Trophoblast cell (in vitro differentiated cells and primary cell): ENCODE measurements at regions not wholly inside any gene's neighbourhood (a gene's known extent, or its start where the extent isn't known, plus 50 kb on each side); places are given as distances from the start of the nearest gene placed in this dataset.

Experiments
- DNase-seq, 2 donors: peaks; one replicate each; pipeline ENCODE4 v3.0.0-alpha.2; 2016
- H2AFZ ChIP-seq: 2 replicates; pipeline ENCODE4 v1.6.1; 2013; ENCODE audit warnings: low read length, moderate library complexity, mild to moderate bottlenecking; ENCODE audit not compliant: insufficient read depth, poor library complexity
- H2AK5ac ChIP-seq: 2 replicates; pipeline ENCODE4 v1.6.1; 2013; ENCODE audit warnings: mild to moderate bottlenecking, low read length
- H2BK120ac ChIP-seq: 2 replicates; pipeline ENCODE4 v1.6.1; 2013; ENCODE audit warnings: low read length, mild to moderate bottlenecking, moderate library complexity; ENCODE audit not compliant: insufficient read depth, poor library complexity
- H2BK12ac ChIP-seq: 2 replicates; pipeline ENCODE4 v1.6.1; 2013; ENCODE audit warnings: mild to moderate bottlenecking, low read length, moderate library complexity
- H2BK5ac ChIP-seq: 2 replicates; pipeline ENCODE4 v1.6.1; 2013; ENCODE audit warnings: low read length, low read depth, moderate library complexity, mild to moderate bottlenecking; ENCODE audit not compliant: poor library complexity
- H3K14ac ChIP-seq: 2 replicates; pipeline ENCODE4 v1.6.1; 2013; ENCODE audit warnings: mild to moderate bottlenecking, low read length
- H3K18ac ChIP-seq: 2 replicates; pipeline ENCODE4 v1.6.1; 2013; ENCODE audit warnings: mild to moderate bottlenecking, low read length
- H3K23ac ChIP-seq: 2 replicates; pipeline ENCODE4 v1.6.1; 2013; ENCODE audit warnings: low read length
- H3K27ac ChIP-seq: 2 replicates; pipeline ENCODE4 v1.5.1; 2013; ENCODE audit warnings: low read depth, mild to moderate bottlenecking, inconsistent platforms, low read length, moderate library complexity
- H3K27me3 ChIP-seq: 2 replicates; pipeline ENCODE4 v1.6.1; 2013; ENCODE audit warnings: inconsistent platforms, mild to moderate bottlenecking, low read length, moderate library complexity; ENCODE audit not compliant: insufficient read depth
- H3K36me3 ChIP-seq, 2 experiments: 1 replicate in 1 of 2; 2 replicates in 1 of 2; pipeline ENCODE4 v1.6.1; 2013; ENCODE audit warnings: low read length in 2 of 2, mild to moderate bottlenecking in 2 of 2, moderate library complexity in 1 of 2; ENCODE audit not compliant: insufficient read depth in 2 of 2, control insufficient read depth in 1 of 2
- H3K4ac ChIP-seq: 2 replicates; pipeline ENCODE4 v1.6.1; 2013; ENCODE audit warnings: low read depth, mild to moderate bottlenecking, low read length, moderate library complexity
- H3K4me1 ChIP-seq, 2 experiments: 1 replicate in 1 of 2; 2 replicates in 1 of 2; pipeline ENCODE4 v1.6.1; 2013; ENCODE audit warnings: low read length in 2 of 2, mild to moderate bottlenecking in 2 of 2, moderate library complexity in 1 of 2; ENCODE audit not compliant: insufficient read depth in 2 of 2, control insufficient read depth in 1 of 2
- H3K4me2 ChIP-seq: 2 replicates; pipeline ENCODE4 v1.6.1; 2013; ENCODE audit warnings: inconsistent platforms, mild to moderate bottlenecking, low read length, moderate library complexity
- H3K4me3 ChIP-seq: 2 replicates; pipeline ENCODE4 v1.5.1; 2013; ENCODE audit warnings: mild to moderate bottlenecking, low read depth, low read length, inconsistent platforms
- H3K79me1 ChIP-seq: one replicate; pipeline ENCODE4 v1.6.1; 2013; ENCODE audit warnings: low read length
- H3K79me2 ChIP-seq: 2 replicates; pipeline ENCODE4 v1.6.1; 2013; ENCODE audit warnings: low read length, mild to moderate bottlenecking; ENCODE audit not compliant: control insufficient read depth, insufficient read depth, poor library complexity
- H3K9ac ChIP-seq: 2 replicates; pipeline ENCODE4 v1.6.1; 2013; ENCODE audit warnings: mild to moderate bottlenecking, low read length
- H3K9me3 ChIP-seq: 2 replicates; pipeline ENCODE4 v1.6.1; 2013; ENCODE audit warnings: low read depth, mild to moderate bottlenecking, control low read depth, inconsistent platforms, low read length; ENCODE audit not compliant: insufficient read depth
- H4K12ac ChIP-seq: 2 replicates; pipeline ENCODE4 v1.6.1; 2013; ENCODE audit warnings: low read depth, mild to moderate bottlenecking, low read length, moderate library complexity
- H4K8ac ChIP-seq: 2 replicates; pipeline ENCODE4 v1.6.1; 2013; ENCODE audit warnings: low read depth, mild to moderate bottlenecking, low read length, moderate library complexity
- H4K91ac ChIP-seq: one replicate; pipeline ENCODE4 v1.6.1; 2013; ENCODE audit warnings: low read depth, mild to moderate bottlenecking, low read length, moderate library complexity
- WGBS: extraction: QIAGEN DNeasy Blood & Tissue Kit; methylation state at CpG from one replicate; pipeline ENCODE4 v1.1.7; 2013; ENCODE audit warnings: missing lambda C conversion rate; ENCODE audit not compliant: insufficient read length, insufficient coverage; ENCODE audit errors: extremely low coverage; 5-methylcytosine and 5-hydroxymethylcytosine counted together

DNA sequence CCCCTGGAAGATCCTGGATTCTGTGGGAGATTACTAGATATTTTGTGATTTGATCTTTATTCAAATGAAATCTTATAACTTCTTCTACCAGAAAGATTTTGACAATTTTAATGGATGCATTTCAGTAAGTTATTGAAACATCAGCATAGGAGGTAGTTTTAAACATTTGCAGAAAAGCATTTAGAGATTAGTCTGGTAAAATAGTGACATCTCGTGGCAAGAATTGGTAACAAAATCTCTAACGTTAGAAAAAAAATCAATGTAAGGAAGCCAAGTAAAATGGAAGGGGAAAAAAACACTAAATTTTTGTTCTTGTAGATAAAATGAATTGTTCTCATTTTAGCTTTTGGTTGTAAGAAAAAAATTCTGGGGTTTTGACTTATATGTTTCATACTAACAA, 73.3 kb downstream of the TASL start:
- H3K9me3 ChIP-seq: no peaks in the 10 kb centered on the region
- H3K4ac ChIP-seq: no peak overlapping the region
- no peak overlapping the region for H4K91ac ChIP-seq
- no peak overlapping the region for H3K23ac ChIP-seq
- no peak overlapping the region for H2BK12ac ChIP-seq
- no peak overlapping the region for H4K8ac ChIP-seq
- no peak overlapping the region for H3K4me2 ChIP-seq
- H2AFZ ChIP-seq: no peak overlapping the region
- no peak overlapping the region for H3K14ac ChIP-seq
- H3K79me1 ChIP-seq: no peaks in the 10 kb centered on the region
- H3K4me3 ChIP-seq: no peak overlapping the region
- no peak overlapping the region for H2AK5ac ChIP-seq
- H3K18ac ChIP-seq: no peak overlapping the region
- H3K4me1 ChIP-seq: no peaks in the 10 kb centered on the region
- no peak overlapping the region for H2BK5ac ChIP-seq
- H2BK120ac ChIP-seq: no peak overlapping the region
- no peaks in the 10 kb centered on the region for H3K27me3 ChIP-seq
- no peaks in the 10 kb centered on the region for H3K79me2 ChIP-seq
- H4K12ac ChIP-seq: no peak overlapping the region
- no peak overlapping the region for H3K9ac ChIP-seq
- H3K36me3 ChIP-seq: no peaks in the 10 kb centered on the region
- DNase-seq: peak in 1 of 2 donors; percentile 72
- no CpG with 5 or more reads among the region's 2 CpGs for WGBS
- H3K27ac ChIP-seq: no peak overlapping the region

DNA sequence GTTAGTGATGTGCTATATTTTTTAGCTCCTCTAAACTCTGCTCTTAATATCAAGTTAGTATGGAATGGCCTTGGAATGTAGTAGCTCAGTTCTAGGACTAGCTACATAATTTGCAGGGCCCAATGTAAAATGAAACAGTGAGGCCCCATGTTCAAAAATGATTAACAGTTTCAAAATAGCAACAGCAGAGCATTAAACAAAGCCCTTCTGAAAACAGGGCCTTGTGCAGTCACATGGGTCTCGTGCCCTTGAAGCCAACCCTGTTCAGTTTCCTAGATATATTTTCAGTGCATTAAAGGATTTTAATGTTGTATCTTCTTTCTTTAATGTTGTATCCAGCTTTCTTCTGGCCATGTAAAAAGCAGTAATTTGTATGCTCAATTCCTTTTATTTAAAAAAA, 82.1 kb downstream of the TASL start:
- Histone ChIP-seq H2BK12ac (no peak overlapping the region), H3K27ac (no peak overlapping the region), H4K12ac (no peak overlapping the region), H2BK120ac (no peak overlapping the region), H3K4me1 (no peaks in the 10 kb centered on the region), H3K79me2 (no peaks in the 10 kb centered on the region), H3K9ac (no peak overlapping the region), H3K23ac (no peak overlapping the region), H3K18ac (no peak overlapping the region), H2AFZ (no peak overlapping the region), H3K4me2 (no peak overlapping the region), H3K79me1 (no peaks in the 10 kb centered on the region), H2AK5ac (no peak overlapping the region), H3K4me3 (no peak overlapping the region), H3K9me3 (no peaks in the 10 kb centered on the region), H3K14ac (no peak overlapping the region), H2BK5ac (no peak overlapping the region), H3K27me3 (no peaks in the 10 kb centered on the region), H4K8ac (no peak overlapping the region), H4K91ac (no peak overlapping the region), H3K36me3 (no peaks in the 10 kb centered on the region), H3K4ac (no peak overlapping the region)
- DNase-seq: no peak
- WGBS: no CpG with 5 or more reads among the region's 1 CpG

DNA sequence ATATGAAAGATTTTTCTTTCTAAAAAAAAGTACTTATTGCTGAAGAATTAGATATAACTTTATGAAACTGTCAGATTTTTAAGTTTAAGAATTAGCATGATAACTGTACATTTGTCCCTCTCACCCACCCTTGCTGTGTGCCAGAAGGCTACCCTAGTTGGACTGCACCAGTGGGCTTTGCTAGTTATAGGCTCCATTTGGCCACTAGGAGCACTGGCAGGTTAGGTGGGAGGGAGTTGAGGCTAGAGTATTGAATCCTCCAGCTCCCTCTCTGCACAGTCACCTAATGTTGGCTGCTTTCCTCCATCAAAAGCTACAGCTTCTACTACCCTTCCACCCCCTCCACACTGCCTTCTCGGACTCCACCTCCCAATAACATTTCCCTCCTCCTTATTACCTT, 84.2 kb downstream of the TASL start:
- Histone ChIP-seq H3K36me3 (no peaks in the 10 kb centered on the region), H3K4ac (no peak overlapping the region), H3K18ac (no peak overlapping the region), H3K79me1 (no peaks in the 10 kb centered on the region), H3K9me3 (no peaks in the 10 kb centered on the region), H3K79me2 (no peaks in the 10 kb centered on the region), H4K12ac (no peak overlapping the region), H2BK120ac (no peak overlapping the region), H2AFZ (no peak overlapping the region), H3K27ac (no peak overlapping the region), H2AK5ac (no peak overlapping the region), H3K14ac (no peak overlapping the region), H2BK5ac (no peak overlapping the region), H4K91ac (no peak overlapping the region), H4K8ac (no peak overlapping the region), H3K27me3 (no peaks in the 10 kb centered on the region), H3K4me1 (no peaks in the 10 kb centered on the region), H2BK12ac (no peak overlapping the region), H3K4me2 (no peak overlapping the region), H3K9ac (no peak overlapping the region), H3K23ac (no peak overlapping the region), H3K4me3 (no peak overlapping the region)
- no peak for DNase-seq
- no CpG with 5 or more reads among the region's 1 CpG for WGBS

DNA sequence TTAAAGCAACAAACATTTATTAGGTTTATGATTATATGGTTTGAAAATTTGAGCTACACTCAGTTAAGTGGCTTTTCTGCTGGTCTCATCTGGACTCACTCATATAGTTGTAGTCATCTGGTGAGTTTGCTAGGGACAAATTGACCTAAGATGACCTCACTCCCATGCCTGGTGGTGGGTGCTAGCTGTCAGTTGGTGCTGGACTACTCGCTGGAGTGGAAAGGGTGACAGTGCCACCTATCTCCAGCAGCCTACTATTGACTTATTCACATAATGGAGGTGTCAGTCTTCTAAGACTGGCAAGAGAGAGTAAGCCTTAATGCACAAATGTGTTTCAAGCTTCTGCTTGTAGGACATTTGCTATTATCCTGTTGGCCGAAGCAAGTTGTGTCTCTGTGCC, 88.2 kb downstream of the TASL start:
- no peak overlapping the region for H3K4me3 ChIP-seq
- no peak overlapping the region for H2BK12ac ChIP-seq
- H3K79me1 ChIP-seq: no peaks in the 10 kb centered on the region
- no peak overlapping the region for H2BK5ac ChIP-seq
- no peak overlapping the region for H4K12ac ChIP-seq
- WGBS: no CpG with 5 or more reads among the region's 2 CpGs
- no peak overlapping the region for H2AFZ ChIP-seq
- no peaks in the 10 kb centered on the region for H3K9me3 ChIP-seq
- no peak overlapping the region for H3K9ac ChIP-seq
- H3K4me1 ChIP-seq: no peaks in the 10 kb centered on the region
- H2AK5ac ChIP-seq: no peak overlapping the region
- H3K36me3 ChIP-seq: no peaks in the 10 kb centered on the region
- no peak overlapping the region for H2BK120ac ChIP-seq
- no peak overlapping the region for H3K18ac ChIP-seq
- no peak overlapping the region for H3K14ac ChIP-seq
- H4K91ac ChIP-seq: no peak overlapping the region
- no peak overlapping the region for H3K23ac ChIP-seq
- no peak for DNase-seq
- H3K4me2 ChIP-seq: no peak overlapping the region
- no peaks in the 10 kb centered on the region for H3K79me2 ChIP-seq
- H3K27ac ChIP-seq: no peak overlapping the region
- H3K27me3 ChIP-seq: no peaks in the 10 kb centered on the region
- H4K8ac ChIP-seq: no peak overlapping the region
- H3K4ac ChIP-seq: no peak overlapping the region
